ENCODE measurements at regions not wholly inside any gene's neighbourhood (a gene's known extent, or its start where the extent isn't known, plus 50 kb on each side); places are given as distances from the start of the nearest gene placed in this dataset.
"Not testable (repeated sequence)": the region's sequence is repeated elsewhere in the genome, so short reads cannot be mapped to it uniquely, and the experiment has no call there.

- peak; percentile 49 for DNase-seq
Measured at GRCh38 chr6:27720607-27721580, 191.3 kb downstream of the OR2B2 start.

GRCh38 chr6:27719039-27719438 lies 193.2 kb downstream of the OR2B2 start:
- DNase-seq, result peak; percentile 44

GRCh38 chr6:27706431-27706830 lies 205.8 kb downstream of the OR2B2 start:
- DNase-seq, result no peak

GRCh38 chr6:27700337-27700736 lies 211.9 kb downstream of the OR2B2 start:
- DNase-seq, result no peak

GRCh38 chr6:27694547-27694874 lies 217.7 kb downstream of the OR2B2 start:
- no peak for DNase-seq

- peak; percentile 55 for DNase-seq
Measured at GRCh38 chr6:27693766-27694546, 218.2 kb downstream of the OR2B2 start.

- DNase-seq, result not testable (repeated sequence)
Measured at GRCh38 chr6:27692133-27692532, 219.2 kb upstream of the ZNF184 start.

- DNase-seq, result peak; percentile 86
Measured at GRCh38 chr6:27688014-27688586, 215.2 kb upstream of the ZNF184 start.

GRCh38 chr6:27687154-27688013 lies 214.5 kb upstream of the ZNF184 start:
- DNase-seq, result peak; percentile 89

- no peak for DNase-seq
Measured at GRCh38 chr6:27685279-27685678, 212.4 kb upstream of the ZNF184 start.

- DNase-seq, result peak; percentile 77
Measured at GRCh38 chr6:27684264-27685211, 211.6 kb upstream of the ZNF184 start.

GRCh38 chr6:27679964-27680694 lies 207.2 kb upstream of the ZNF184 start:
- DNase-seq, result no peak

- no peak for DNase-seq
Measured at GRCh38 chr6:27679308-27679963, 206.5 kb upstream of the ZNF184 start.

GRCh38 chr6:27678469-27678868 lies 205.6 kb upstream of the ZNF184 start:
- no peak for DNase-seq

- DNase-seq, result no peak
Measured at GRCh38 chr6:27674882-27675281, 202.0 kb upstream of the ZNF184 start.

GRCh38 chr6:27672113-27672799 lies 199.4 kb upstream of the ZNF184 start:
- peak; percentile 55 for DNase-seq

- DNase-seq, result no peak
Measured at GRCh38 chr6:27669624-27670301, 196.9 kb upstream of the ZNF184 start.

GRCh38 chr6:27669295-27669623 lies 196.4 kb upstream of the ZNF184 start:
- no peak for DNase-seq
